Urinary bladder (tissue), 3 donors: ENCODE measurements at regions not wholly inside any gene's neighbourhood (a gene's known extent, or its start where the extent isn't known, plus 50 kb on each side); places are given as distances from the start of the nearest gene placed in this dataset.
"Not testable (repeated sequence)": the region's sequence is repeated elsewhere in the genome, so short reads cannot be mapped to it uniquely, and the experiment has no call there.

Source experiments
- DNase-seq: peaks from one replicate; pipeline ENCODE4 v3.0.0-alpha.2; 2015; ENCODE audit errors: extremely low spot score
- H3K27ac ChIP-seq: one replicate; pipeline ENCODE4 v1.5.1; 2013; ENCODE audit warnings: low read depth, mild to moderate bottlenecking, moderate library complexity
- H3K36me3 ChIP-seq: one replicate; pipeline ENCODE4 v1.6.1; 2013; ENCODE audit warnings: mild to moderate bottlenecking, moderate library complexity; ENCODE audit not compliant: insufficient read depth
- H3K4me1 ChIP-seq: one replicate; pipeline ENCODE4 v1.6.1; 2013; ENCODE audit warnings: mild to moderate bottlenecking, moderate library complexity; ENCODE audit not compliant: insufficient read depth
- H3K4me3 ChIP-seq: one replicate; pipeline ENCODE4 v1.5.1; 2013; ENCODE audit warnings: low read depth, low read length
- WGBS: extraction: QIAGEN DNeasy Blood & Tissue Kit; methylation state at CpG from one replicate; pipeline ENCODE4 v1.1.7; 2013; 5-methylcytosine and 5-hydroxymethylcytosine counted together
- donor health status: healthy with polysubstance abuse.
- donor health status: healthy.

DNA sequence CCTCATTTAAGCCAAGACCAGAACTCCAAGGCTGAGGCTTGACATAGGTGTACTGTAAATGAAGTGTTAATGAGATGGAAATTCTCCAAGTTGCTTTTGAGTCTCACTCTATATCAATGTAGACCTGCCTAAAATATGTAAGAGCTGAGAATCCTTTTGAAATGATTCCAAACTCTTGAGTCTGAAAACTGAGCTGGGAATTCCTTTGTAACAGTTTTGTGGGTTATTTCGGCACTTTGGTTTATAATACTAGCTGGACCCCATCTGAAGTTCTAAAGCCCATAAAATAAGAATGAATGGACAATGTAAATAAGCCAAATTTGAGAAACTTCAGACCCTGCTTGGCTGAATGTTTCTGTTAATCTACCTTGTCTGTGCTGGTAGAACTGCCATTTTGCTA lies 558.9 kb downstream of the TTLL7 start:
- not testable (repeated sequence) for DNase-seq, H3K27ac ChIP-seq, H3K4me1 ChIP-seq, H3K36me3 ChIP-seq, H3K4me3 ChIP-seq
- 43% methylated on average over 1 of the region's 1 CpG for WGBS

- WGBS, result 78% methylated on average over 1 of the region's 1 CpG
- not testable (repeated sequence) for H3K36me3 ChIP-seq, H3K4me3 ChIP-seq, H3K4me1 ChIP-seq, H3K27ac ChIP-seq, DNase-seq
These were observed 560.6 kb downstream of the TTLL7 start for GRCh38 chr1:83438316-83438715.

- 66% methylated on average over 2 of the region's 2 CpGs for WGBS
- not testable (repeated sequence) for H3K27ac ChIP-seq, H3K4me3 ChIP-seq, DNase-seq, H3K36me3 ChIP-seq, H3K4me1 ChIP-seq
These were observed 563.6 kb downstream of the TTLL7 start for GRCh38 chr1:83435336-83435735.

GRCh38 chr1:83427566-83427965 lies 571.4 kb downstream of the TTLL7 start:
- not testable (repeated sequence) for DNase-seq, H3K4me3 ChIP-seq, H3K27ac ChIP-seq, H3K4me1 ChIP-seq, H3K36me3 ChIP-seq
- 69% methylated on average over 2 of the region's 2 CpGs for WGBS

DNA sequence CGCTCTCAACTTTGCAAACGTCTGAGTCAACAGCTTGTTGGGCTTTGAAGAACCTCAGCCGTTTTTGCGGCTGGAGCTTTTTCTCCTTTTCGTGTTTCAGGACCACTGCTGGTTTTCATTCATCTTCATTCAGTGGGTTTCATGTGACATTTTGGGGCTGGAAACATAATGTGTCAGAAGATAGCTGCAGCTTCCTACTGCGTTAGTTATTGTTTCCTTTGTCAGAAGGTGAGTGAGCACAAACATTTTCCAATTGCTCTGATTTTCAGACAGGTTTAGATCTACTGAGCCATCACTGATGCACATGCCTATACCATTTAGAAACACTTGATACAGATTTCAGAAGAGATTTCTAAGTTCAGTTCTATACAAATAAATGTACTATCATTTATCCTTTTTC lies 575.5 kb downstream of the TTLL7 start:
- not testable (repeated sequence) for DNase-seq, H3K4me3 ChIP-seq, H3K27ac ChIP-seq, H3K4me1 ChIP-seq, H3K36me3 ChIP-seq
- WGBS, result 89% methylated on average over 6 of the region's 6 CpGs

GRCh38 chr1:83418558-83418957 lies 580.4 kb downstream of the TTLL7 start:
- 98% methylated on average over 1 of the region's 1 CpG for WGBS
- no peak for DNase-seq
- H3K27ac ChIP-seq, result no peak overlapping the region
- H3K4me1 ChIP-seq, result no peaks in the 10 kb centered on the region
- H3K36me3 ChIP-seq, result no peaks in the 10 kb centered on the region
- no peak overlapping the region for H3K4me3 ChIP-seq

DNA sequence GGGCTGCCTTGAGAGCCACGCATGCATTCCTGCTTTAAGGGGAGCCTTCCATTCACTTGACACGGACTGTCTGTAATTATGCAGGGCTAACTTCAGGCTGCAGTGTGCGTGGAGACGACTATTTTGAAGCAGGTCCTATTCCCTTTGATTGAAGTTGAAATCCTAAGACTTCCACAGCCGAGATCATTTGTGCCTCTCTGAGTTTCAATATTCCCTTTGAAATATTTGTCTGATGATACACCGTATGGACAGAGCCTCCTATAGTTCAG lies 585.2 kb downstream of the TTLL7 start:
- not testable (repeated sequence) for H3K36me3 ChIP-seq, H3K27ac ChIP-seq, H3K4me1 ChIP-seq, H3K4me3 ChIP-seq, DNase-seq
- 37% methylated on average over 2 of the region's 6 CpGs for WGBS

- not testable (repeated sequence) for H3K36me3 ChIP-seq, H3K4me3 ChIP-seq, H3K4me1 ChIP-seq, H3K27ac ChIP-seq, DNase-seq
- WGBS, result 60% methylated on average over 5 of the region's 6 CpGs
These were observed 588.1 kb downstream of the TTLL7 start for GRCh38 chr1:83410746-83411413.

- not testable (repeated sequence) for H3K4me1 ChIP-seq, H3K27ac ChIP-seq, DNase-seq, H3K4me3 ChIP-seq, H3K36me3 ChIP-seq
- WGBS, result 89% methylated on average over 3 of the region's 7 CpGs
These were observed 592.1 kb downstream of the TTLL7 start for GRCh38 chr1:83406693-83407371.

DNA sequence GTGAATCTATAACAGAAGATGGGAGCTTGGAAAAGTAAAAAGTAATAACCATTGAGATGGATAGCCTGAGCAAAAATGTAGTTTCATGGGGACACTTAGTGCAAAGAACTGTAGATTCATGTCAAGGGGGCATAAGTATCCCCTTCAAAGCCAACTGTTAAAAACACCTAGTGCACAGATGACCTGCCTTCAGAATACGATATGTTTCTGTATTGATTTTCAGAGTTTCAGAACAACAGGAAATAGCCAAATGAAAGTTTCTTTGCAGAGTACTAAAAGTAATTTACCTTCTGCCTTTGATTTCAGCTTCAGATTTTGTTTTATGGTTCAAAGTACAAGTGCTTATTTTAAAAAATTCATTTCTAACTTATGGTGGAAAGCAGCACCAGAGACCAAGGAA lies 593.1 kb downstream of the TTLL7 start:
- not testable (repeated sequence) for DNase-seq, H3K4me1 ChIP-seq, H3K27ac ChIP-seq, H3K4me3 ChIP-seq, H3K36me3 ChIP-seq
- 100% methylated on average over 1 of the region's 1 CpG for WGBS

DNA sequence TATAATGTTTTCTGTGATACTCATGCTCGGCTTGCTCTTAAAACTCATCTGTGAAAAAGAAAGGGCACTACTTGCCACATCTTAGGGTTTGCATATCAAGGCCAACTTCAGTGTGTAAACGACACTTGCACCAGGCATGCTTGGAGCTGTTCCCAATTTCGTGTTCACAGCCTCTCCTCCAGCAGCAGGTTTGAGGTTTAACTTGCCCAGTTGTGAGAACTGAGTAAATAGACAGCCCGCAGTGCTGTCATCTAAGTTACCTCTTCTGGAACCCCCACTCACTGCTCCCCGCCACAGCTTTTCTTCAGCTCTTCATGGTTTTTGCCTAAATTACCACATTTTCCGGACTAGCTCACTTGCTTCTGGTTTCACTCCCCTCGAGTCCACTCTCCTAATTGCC lies 595.4 kb downstream of the TTLL7 start:
- WGBS, result 82% methylated on average over 7 of the region's 7 CpGs
- not testable (repeated sequence) for H3K4me3 ChIP-seq, DNase-seq, H3K27ac ChIP-seq, H3K4me1 ChIP-seq, H3K36me3 ChIP-seq

GRCh38 chr1:83401146-83401545 lies 597.8 kb downstream of the TTLL7 start:
- DNase-seq, H3K4me3 ChIP-seq, H3K27ac ChIP-seq, H3K36me3 ChIP-seq, H3K4me1 ChIP-seq: not testable (repeated sequence)
- WGBS, result 100% methylated on average over 1 of the region's 1 CpG

DNA sequence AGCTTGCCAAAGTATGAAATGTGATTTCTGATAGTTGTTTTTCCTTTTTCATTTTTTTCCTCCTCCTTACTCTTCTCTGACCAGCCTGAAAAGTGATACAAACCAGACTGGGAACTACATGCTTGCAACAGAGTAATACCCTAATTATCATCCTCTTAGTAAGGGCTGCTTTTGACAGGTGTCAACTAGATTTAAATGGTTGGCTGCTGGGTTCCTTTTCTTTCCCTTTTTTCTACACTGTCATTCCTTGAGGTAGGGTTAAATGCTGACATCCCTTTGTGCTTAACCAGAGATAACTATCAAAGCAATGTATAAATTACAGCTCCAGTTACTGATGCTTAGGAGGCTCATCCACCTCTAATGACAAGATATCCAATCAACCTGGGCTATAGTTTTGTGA lies 598.8 kb downstream of the TTLL7 start:
- not testable (repeated sequence) for H3K4me1 ChIP-seq, H3K27ac ChIP-seq, H3K4me3 ChIP-seq, H3K36me3 ChIP-seq, DNase-seq

DNA sequence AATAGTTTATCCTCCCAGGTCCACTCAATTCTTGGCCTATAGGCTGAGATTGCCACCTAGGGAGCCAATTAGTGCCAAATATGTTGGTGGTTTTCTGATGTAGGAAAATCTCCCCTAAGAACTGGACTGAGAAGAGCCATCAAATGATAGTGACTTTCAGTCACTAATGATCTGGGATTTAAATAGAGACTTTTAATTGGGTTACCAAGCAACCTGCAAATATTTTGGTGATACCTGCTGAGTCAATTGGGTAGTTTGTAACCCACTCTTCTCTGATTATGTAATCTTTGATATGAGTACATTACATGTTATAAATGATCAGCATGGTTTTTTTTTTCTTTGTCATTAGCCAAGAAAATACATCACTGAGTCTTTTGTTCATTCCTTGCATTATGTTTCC lies 600.8 kb downstream of the TTLL7 start:
- H3K36me3 ChIP-seq, DNase-seq, H3K4me1 ChIP-seq, H3K4me3 ChIP-seq, H3K27ac ChIP-seq: not testable (repeated sequence)

DNA sequence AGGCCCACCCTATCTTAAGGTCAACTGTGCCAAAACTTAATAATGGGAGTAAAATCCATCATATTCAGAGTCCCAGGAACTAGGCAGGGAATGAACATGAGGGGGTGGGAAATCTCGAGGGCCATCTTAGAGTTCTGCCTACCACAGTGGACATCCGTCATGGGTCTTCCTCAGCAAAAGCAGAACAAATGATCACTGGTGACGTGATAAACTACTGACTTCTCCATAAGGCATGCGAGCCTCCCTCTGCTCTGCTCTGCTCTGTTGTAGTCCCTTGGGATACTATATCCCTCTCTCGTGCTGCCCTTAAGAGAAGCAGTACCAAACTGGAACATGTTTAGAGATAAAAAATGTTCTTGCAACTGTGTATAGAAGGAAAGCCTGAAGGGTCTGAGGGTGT lies 603.8 kb downstream of the TTLL7 start:
- not testable (repeated sequence) for H3K36me3 ChIP-seq, DNase-seq, H3K27ac ChIP-seq, H3K4me1 ChIP-seq, H3K4me3 ChIP-seq
- WGBS, result 87% methylated on average over 5 of the region's 5 CpGs
